ENCODE measurements at regions not wholly inside any gene's neighbourhood (a gene's known extent, or its start where the extent isn't known, plus 50 kb on each side); places are given as distances from the start of the nearest gene placed in this dataset.

GRCh38 chr13:27011661-27012060 is 159.9 kb downstream of the USP12 start:
- TF ChIP-seq, protein P1, sequence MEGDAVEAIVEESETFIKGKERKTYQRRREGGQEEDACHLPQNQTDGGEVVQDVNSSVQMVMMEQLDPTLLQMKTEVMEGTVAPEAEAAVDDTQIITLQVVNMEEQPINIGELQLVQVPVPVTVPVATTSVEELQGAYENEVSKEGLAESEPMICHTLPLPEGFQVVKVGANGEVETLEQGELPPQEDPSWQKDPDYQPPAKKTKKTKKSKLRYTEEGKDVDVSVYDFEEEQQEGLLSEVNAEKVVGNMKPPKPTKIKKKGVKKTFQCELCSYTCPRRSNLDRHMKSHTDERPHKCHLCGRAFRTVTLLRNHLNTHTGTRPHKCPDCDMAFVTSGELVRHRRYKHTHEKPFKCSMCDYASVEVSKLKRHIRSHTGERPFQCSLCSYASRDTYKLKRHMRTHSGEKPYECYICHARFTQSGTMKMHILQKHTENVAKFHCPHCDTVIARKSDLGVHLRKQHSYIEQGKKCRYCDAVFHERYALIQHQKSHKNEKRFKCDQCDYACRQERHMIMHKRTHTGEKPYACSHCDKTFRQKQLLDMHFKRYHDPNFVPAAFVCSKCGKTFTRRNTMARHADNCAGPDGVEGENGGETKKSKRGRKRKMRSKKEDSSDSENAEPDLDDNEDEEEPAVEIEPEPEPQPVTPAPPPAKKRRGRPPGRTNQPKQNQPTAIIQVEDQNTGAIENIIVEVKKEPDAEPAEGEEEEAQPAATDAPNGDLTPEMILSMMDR (IDR thresholded peaks at IDR 0.05 in 8 of 11, conservative IDR thresholded peaks at IDR 0.05 in 3 of 11), result no peak
- TF ChIP-seq POLR2AphosphoS5 (IDR thresholded peaks at IDR 0.05) (no peak), POLR2A (IDR thresholded peaks at IDR 0.05) (no peak)
